NCI-H1105 treated with DMSO at 0.1 percent for 48 hours (cell line): ENCODE measurements at regions not wholly inside any gene's neighbourhood (a gene's known extent, or its start where the extent isn't known, plus 50 kb on each side); places are given as distances from the start of the nearest gene placed in this dataset.

Source experiments
- DNase-seq: peaks from one replicate; lab custom pipeline; 2025; lab: John Stamatoyannopoulos, UW

DNA sequence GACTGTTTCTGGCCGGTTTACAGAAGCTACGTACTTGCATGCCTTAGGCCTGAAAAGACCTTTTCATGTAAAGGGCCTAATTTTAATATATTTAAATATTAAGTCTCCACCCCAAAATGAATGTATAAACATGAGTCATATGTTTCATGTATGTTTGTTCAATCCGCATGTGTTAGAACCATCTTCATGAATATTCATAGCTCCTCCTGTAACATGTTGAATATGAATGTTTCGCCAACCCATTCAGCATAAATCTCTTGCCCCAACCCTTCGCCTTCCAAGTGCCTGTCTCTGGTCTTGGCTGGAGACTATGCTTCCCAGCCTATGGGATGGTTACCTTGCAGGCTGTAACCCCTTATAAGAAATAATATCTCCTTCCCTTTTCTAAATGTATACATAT, 212.5 kb downstream of the SCG2 start:
- DNase-seq, result no peak

DNA sequence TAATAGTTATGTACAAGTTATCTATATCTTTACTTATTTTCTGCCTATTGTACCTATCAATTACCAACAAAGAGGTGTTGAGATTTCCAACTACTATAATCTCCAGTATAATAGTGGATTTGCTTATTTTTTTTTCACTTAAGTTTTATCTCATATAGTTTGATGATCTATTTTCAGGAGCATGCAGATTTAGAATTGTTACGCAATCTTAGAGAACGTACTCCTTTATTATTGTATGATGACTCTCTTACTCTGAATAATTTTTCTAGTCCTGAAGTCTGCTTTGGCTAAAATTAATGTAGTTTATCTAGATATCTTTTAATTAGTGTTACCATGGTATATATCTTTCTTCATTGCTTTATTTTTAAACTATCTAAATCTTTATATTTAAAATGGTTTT, 205.2 kb downstream of the SCG2 start:
- DNase-seq, result no peak

DNA sequence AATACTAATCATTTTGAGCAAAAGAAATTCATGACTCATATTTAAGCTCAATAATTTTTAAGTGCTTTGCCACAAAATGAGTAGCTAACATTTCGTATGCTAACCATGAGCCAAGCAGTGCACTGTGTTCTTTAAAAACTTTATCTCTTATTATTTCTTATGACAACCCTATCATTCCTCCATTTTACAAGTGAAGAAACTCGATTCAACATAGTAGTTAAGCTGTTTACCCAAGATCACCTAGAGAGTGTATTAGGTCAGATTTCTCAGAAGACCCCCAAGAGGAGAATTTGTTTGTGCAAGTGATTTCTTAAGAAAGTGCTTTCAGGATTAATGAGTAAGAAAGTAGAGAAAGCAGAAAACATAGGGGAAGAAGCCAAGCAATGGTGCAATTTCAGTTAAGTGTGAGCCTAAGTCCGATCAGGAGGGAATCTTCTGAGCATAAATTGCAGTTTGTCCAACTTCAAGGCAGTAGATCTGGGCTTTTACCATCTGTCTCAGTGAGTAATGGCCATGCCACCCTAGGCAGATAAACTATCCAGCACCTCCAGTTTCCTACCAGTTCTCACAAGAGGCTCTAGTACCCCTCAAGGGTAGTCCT, 202.7 kb downstream of the SCG2 start:
- DNase-seq, result no peak

DNA sequence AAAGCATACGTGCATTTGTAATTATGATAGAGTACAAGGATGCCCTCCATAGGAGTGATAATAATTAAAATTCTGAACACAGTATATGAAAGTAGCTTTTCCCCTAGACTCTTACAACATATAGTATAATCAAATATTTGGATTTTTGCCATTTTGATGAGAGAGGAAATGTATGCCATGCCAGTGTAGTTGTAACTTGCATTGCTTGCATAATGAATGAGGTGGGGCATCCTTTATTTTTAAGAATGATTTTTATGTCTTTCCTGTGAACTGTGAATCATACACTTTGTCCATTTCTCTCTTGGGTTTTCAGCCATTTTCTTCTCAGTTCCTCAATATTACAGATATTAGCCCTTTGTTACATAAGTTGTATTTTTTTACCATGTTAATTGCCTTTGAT, 197.5 kb downstream of the SCG2 start:
- DNase-seq, result no peak

GRCh38 chr2:223414646-223415045, 187.5 kb downstream of the SCG2 start:
- no peak for DNase-seq

- no peak for DNase-seq
Measured at GRCh38 chr2:223415071-223415470, 187.1 kb downstream of the SCG2 start.

- no peak for DNase-seq
Measured at GRCh38 chr2:223416815-223417610, 185.1 kb downstream of the SCG2 start.

- DNase-seq, result peak; percentile 2
Measured at GRCh38 chr2:223418131-223418530, 184.0 kb downstream of the SCG2 start.

GRCh38 chr2:223418604-223419199, 183.5 kb downstream of the SCG2 start:
- DNase-seq, result no peak

GRCh38 chr2:223420048-223420447, 182.1 kb downstream of the SCG2 start:
- DNase-seq, result no peak

DNA sequence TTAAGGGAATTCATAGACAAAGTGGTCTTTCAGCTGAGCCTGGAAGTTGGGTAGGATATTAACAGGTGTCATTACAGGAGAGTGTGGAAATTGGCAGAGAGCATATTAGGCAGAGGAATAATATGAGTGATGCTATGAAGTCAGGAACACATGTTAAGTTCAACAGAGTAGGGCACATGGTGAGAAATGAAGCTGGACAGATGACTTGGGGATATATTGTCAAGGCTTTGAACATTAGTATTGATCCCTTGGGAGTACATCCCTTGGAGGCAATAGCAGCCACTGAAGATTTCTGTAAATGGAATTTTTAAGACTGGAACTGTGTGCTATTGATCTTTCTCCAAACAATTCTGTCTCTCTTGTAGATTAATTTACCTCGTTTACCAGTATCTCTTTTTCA, 170.7 kb downstream of the SCG2 start:
- no peak for DNase-seq

- DNase-seq, result no peak
Measured at GRCh38 chr2:223433461-223433860, 168.7 kb downstream of the SCG2 start.

- no peak for DNase-seq
Measured at GRCh38 chr2:223437788-223438187, 164.4 kb downstream of the SCG2 start.

DNA sequence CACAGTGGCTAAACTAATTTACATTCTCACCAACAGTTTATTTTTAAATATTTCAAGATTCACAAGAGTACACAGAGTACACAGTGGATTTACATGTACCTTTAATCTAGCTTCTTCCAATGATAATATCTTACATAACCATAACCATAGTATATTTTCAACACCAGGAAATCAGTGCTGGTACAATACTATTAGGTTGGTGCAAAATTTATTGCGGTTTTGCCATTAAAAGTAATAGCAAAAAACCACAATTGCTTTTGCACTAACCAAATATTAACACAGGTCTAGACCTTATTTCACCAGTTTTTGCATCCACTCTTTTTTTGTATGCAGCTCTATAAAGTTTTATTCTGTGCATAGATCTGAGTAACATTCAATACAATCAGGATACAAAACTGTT, 163.0 kb downstream of the SCG2 start:
- DNase-seq, result no peak

DNA sequence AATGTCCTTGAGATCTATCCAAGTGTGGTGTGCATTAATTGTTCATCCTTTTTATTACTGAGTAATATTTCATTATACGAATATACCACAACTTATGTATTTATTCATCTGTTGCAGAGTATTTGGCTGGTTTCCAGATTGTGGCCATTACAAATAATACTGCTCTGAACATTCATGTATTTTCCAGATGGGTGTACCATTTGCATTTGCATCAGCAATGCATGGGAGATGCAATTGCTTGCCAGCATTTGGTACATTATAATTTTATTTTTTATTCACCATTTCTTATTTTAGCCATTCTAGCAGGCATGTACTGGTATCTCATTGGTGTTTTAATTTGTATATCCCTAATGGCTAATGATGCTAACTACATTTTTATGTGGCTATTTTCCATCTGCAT, 162.4 kb downstream of the SCG2 start:
- DNase-seq, result no peak

- no peak for DNase-seq
Measured at GRCh38 chr2:223442847-223443246, 159.3 kb downstream of the SCG2 start.

DNA sequence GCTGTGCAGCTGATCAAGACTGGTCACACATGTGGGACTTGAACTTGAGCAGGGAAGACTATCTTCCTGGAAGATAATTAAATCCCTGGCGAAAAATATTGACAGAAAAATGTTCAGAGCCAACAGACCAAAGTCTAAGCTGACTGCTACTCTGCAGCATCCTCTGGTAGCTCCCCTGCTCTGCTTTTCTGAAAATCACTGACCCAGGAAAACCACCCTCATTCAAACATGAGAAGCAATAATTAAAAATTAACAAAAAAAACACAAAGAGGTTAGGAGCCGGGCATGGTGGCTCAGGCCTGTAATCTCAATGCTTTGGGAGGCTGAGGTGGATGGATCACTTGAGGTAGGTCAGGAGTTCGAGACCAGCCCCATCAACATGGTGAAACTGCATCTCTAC, 151.9 kb downstream of the SCG2 start:
- DNase-seq, result no peak

DNA sequence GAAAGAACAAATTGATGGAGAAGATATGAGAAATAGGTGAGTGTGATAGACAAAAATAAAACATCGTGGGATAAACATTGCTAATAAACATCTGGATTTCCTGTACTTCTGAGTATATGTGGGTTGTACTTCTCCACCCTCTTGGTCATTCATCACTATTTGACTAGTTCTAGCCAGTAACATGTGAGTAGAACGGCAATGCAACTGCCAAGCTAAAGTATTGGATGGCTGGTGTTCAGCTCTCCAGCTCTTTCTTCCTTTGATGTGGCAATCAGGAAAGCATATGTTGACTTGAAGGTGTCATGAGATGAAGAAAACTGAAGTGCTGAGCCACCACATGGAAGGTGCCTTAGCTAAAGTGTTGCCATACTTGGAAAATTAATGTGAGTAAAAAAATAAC, 144.9 kb downstream of the SCG2 start:
- no peak for DNase-seq

GRCh38 chr2:223459328-223459939, 142.7 kb downstream of the SCG2 start:
- peak; percentile 35 for DNase-seq

GRCh38 chr2:223460209-223460608, 142.0 kb downstream of the SCG2 start:
- DNase-seq, result peak; percentile 55

DNA sequence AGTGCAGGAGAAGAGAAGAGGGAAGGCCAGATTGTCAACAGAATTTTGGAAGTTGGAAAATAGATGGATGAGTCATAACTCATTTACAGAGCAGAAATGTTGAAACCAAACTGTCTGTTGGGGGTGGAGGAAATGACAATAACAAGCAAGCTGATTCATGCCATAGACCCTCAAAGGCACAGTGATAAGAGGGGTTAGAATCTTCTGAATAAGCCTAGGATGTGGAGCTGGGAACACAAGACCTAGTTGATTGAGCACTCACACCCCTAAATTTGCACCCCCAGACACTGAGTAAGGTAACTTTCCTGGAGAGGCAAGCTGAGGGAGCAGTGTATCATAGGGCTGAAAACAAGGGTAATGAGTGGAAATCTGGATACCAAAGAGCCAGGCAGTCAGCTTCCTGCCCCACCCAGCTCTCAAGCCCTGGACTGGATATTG, 141.4 kb downstream of the SCG2 start:
- peak; percentile 13 for DNase-seq

DNA sequence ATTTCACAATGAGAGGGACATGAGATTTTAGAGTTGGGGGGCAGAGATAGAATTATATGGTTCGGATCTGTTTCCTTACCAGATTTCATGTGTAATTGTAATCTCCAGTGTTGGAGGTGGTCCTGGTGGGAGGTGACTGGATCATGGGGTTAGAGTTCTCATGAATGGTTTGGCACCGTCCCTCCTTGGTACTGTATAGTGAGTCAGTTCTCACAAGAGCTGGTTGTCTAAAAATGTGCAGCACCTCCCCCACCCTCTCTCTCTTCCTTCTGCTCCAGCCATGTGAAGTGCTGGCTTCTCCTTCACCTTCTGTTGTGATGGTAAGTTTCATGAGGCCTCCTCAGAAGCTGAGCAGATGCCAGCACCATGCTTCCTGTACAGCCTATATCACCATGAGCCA, 138.1 kb downstream of the SCG2 start:
- no peak for DNase-seq

DNA sequence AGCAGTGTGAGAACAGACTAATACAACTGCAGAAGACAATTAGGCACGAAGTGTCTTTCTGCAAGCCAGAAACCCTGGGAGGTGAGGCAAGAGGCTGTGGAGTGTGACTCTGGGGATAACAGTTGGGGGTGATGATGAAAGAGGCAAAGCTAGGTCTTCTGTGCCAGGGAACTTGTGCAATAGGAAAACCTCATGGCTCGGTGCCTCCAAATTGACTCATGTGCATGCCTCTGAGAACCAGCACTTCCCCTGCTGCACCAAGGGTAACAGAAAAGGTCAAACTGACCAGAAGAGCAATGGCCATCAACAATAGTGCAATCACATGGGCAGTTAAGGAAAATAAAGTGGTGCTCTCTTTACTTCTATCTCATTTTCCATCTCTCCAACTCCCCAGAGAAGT, 136.4 kb downstream of the SCG2 start:
- DNase-seq, result no peak
